Hematopoietic multipotent progenitor cell treated with erythropoietin and hydrocortisone succinate and interleukin-3 and kit ligand, for 15 days (in vitro differentiated cells): ENCODE measurements at regions not wholly inside any gene's neighbourhood (a gene's known extent, or its start where the extent isn't known, plus 50 kb on each side); places are given as distances from the start of the nearest gene placed in this dataset.

Source experiments
- DNase-seq: peaks from one replicate; pipeline ENCODE4 v3.0.0-alpha.2; 2015; ENCODE audit warnings: low spot score

DNA sequence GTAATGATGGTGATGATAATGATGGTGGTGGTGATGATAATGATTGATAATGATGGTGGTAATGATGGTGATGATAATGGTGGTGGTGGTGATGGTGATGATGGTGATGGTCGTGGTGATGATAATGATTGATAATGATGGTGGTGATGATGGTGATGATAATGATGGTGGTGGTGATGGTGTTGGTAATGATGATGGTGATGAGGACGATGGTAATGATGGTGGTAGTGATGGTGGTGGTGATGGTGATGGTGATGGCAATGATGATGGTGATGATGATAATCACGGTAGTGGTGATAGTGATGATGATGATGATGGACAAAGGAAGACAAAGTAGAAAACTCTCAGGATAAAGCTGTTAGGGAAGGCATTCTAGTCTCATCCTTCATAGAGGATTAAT, 310.5 kb downstream of the MSX2 start:
- DNase-seq = no peak

DNA sequence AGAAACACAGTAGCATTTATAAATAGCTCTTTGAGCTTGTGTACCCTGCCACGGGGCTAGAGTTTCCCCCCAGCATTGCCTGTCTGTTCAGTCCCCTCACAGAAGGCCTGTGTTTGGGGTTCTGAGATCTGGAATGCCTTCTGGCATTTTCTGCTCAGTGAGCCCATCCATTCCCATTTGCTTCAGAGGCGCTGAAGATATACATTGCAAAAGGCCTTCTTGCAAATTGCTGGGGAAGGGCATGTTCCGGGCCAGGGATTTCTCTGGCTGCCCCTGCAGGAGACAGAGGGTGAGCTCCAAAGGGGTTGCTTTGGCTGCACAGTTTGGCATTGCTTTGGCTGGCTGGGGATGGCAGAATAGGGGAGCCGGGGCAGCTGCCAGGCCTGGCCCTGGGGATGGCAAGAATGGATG, 308.4 kb downstream of the MSX2 start:
- DNase-seq = no peak

DNA sequence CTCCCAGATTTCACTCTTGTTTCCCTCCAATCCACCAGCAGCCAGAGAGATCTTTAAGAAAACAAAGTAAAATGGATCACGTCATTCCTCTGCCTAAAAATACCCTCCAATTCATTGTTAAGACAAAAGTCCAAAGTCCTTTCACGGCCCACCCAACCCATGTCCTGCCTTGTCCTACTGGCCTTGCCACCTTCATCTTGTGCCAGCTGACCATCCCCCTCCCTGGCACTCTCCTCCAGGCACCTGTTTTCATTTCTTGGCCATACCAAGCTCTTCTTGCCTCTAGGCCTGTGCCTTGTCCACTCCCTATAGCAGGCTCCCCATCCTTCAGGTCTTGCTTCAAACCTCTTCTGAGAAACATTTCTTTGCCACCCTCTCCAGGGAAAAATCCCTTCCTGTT, 307.6 kb downstream of the MSX2 start:
- DNase-seq = no peak

DNA sequence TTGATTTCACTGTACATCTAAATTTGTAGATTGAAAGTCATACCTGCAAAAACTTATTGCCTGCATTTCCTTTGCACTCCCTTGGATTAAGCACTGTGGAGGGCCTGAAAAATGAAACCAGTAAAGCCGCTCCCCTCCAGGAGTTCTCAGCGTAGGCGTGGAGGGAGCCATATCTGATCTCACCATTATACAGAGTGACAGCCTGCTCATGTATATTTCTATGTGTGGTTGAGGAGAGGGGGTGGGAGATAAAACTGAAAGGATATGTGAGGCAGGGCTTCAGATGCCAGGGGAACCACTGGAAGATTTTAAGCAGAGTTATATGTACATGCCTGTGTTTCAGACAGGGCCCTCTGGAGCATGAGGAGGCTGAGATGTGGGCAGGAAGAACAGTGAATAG, 303.0 kb downstream of the MSX2 start:
- DNase-seq = no peak

DNA sequence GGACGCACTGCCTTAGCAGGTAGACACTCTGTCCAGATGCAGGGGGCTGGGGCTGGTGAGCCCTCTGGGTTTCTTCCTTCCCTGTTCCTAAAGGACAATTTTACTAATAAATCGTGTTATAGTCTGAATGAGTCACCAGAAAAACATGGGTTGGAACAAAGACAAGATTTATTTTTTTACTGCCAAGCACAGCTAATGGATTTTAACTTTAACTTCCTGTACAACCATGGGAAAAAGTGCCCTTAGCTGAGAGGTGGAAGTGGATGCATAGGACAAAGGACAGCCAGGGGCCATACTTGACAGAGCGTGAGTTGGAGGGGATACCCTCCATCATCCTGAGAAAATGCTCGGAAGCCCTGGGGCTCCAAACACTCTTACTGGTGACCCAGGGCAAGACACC, 300.7 kb downstream of the MSX2 start:
- no peak for DNase-seq

DNA sequence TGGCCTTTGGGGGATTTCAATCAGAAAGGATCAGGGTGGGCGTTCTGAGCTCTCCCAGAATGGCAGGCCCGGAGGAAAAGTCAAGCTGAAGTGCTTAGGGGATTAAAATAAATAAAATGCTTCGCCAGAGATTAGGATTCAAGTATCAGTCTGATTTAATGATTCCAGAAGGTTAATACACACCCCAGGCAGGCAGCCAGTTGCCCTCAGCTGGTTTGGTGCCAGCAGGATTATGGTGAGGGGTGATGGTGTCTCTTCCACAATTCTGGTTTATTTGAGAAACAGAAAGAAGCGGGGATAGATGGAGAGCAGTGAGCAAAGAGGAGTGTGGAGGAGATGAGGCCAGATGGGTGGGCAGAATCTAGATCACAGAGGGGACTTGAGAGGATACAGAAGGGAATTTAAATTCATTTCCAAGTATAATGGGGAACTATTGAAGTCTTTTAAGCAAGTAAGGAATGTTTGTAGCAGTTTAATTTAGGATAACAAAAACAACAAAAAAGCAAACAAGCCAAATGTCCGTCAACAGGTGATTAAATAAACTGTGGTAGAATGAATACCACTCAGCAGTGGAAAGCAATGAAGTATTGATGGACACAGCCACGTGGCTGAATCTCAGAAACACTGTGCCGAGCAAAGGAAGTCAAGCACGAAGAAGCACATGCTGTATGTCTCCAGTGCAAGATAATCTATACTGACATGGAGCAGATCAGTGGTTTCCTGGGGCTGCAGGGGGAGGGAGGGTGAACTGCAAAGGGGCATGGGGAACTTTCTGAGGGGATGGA, 297.7 kb downstream of the MSX2 start:
- DNase-seq = no peak

DNA sequence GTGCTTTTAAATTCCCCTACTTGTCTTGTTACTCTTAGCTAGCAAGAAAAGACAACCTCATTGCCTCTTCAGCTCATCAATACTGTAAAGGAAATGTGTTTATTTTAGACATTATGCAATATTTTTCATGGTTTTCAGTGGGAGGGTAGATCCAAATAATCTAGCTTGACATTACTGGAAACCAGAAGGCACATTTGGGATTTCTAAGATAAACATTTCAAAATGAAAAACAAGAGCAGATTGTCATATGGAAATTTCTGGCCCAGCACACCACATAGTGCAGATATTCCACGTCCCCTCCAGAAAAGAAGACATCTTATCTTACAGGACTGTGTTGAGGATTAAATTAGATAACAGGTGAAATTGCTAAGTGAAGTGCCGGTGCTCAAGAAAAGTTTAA, 296.9 kb downstream of the MSX2 start:
- DNase-seq = no peak

DNA sequence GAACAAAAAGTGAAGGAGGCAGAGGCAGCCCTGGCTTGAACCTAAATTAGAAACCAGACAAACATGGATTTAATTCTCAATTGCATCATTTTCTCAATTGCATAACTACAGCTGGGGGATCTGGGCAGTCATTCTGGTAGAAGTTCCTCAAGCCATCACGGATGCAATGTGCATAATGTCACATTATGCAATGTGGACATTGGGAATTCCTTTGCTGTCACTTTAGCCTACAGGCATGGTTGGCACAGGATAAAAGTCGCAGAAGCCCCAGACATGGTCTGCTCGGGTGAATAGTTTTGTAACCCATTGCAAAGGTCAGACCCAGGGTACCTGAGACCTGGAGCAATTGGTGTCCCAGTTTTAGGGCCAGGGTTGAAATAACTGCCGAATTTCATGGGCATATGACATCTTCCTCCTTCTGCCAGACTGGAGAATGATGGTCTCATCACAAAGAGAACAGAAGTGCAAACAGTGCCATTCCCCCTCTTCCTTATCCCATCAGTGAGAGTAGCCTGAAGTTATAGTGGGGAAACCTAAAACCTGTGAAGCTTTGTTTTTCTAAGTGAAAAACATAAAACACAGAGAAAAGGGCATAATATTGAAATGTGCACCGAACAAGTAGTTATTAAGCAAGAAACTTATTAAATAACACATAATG, 290.8 kb downstream of the MSX2 start:
- no peak for DNase-seq

DNA sequence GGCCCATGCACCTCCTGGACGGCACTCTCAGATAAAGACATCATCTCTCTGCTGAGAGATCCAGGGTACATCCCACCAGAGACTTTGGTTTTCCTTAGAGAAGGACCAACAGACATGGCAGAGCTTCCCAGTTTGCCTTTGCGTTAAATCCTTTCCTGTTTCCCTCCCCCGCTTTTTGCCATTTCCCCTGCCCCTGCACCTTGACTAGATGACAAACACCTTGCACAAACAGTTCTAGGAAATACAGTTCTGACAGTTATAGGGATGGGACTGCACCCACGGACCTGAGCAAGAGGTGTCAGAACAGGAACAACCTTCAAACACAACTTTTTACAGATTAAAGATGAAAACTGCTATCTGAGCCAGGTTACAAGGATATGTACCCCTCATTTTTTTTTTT, 288.9 kb downstream of the MSX2 start:
- no peak for DNase-seq

DNA sequence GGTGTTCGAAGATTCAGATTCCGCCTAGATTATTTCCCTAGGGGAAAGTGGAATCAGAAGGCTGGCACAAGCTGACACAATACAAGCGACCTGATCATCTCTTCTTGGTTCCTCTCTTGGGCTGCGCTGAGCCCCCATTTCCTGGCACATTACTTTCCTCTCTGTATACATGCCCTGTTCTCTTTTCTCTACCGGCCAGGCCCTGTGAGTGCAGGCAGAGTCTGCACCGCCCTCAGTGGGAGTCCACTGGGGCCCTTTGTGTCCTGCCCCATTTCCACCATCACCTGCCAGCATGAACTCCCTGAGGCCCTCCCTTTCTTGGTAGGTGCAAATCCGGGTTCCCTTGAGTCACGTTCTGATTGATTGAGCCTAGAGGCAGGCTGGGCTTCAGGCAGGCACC, 287.9 kb downstream of the MSX2 start:
- DNase-seq = no peak

DNA sequence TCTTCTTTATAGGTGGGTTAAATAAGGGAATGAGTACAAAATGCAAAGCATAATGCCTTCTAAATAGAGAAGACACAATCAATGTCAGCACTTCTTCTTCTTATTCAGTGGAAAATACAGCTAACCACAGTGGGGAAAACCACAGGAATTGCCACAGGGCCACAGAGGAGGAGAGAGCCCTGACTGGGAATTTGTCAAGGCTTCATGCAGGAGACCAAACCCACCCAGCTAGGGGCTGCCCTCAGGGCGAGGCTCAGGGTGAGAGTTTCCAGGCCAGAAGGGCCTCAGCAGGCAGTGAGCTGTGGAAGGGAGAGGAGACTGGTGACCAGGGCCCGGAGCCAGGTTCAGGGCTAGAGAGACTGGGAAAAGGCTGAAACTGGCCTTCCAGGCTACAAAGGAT, 279.1 kb downstream of the MSX2 start:
- no peak for DNase-seq

DNA sequence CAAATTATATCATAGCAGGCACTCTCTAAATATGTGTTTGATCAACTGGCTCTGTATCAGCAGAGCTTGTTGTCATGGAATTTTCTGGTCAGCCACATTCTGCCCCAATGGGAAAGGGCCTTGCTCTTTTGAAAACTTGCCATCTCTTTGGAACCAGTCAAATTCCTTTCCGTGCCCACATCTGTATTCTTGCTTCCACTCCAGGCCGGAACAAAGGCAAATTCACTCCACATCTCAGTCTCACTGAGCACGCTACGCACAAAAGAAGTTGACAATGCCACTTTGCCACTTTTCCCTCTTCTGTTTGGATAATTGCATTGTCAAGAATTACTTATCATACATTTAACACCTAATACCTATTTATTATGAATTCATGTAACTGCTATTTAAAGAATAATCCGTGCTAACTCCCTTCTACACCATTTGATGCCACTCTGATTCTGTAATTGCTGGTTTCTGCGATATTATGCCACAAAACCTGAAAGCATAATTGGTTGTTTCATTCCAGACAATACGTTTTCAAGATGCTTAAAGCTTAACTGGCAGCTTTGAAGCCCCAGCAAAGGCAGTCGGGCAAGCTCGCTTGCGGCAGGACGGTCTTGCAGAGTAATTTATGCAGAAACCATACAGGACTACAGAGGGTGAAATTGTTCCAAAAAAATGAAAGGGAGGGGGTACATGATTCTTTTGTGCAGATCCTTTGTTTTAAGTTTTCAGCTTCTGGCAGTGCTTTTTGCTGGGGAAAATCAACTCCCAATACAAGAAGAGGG, 277.7 kb downstream of the MSX2 start:
- DNase-seq = no peak

DNA sequence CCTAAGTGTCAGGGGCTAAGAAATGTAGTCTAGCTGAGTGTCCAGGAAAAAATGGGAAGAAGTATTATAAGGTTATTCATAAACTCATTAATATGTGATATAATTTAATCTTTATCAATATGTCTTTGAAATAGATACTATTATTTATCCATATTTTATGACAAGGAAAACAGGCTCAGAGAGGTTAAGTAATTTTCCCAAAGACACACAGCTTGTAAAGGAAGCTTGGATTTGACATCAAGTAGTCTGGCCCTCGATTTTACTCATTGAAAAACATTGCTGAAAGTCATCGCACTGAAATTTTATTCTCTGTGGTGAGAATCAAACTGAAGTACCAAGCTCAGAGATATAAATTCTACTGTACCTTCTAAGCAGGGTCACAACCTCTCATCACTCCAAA, 276.9 kb downstream of the MSX2 start:
- DNase-seq = no peak

DNA sequence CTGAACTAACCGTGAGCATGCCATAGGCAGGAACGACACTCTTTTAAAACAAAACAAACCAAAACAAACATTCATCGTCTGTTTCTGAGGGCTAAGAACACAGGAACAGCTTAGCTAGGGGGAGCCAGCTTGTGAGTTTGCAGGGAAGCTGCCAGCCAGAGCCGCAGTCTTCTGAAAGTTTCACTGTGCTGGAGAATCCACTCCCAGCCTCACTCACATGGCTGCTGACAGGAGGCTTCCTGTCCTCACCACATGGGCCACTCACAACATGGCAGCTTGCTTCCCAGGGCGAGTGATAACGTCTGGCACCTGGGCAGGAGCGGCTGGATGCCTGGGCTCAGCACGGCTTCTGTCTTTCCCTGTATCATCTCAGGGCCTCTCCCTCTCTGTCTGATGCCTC, 275.2 kb downstream of the MSX2 start:
- DNase-seq = no peak

DNA sequence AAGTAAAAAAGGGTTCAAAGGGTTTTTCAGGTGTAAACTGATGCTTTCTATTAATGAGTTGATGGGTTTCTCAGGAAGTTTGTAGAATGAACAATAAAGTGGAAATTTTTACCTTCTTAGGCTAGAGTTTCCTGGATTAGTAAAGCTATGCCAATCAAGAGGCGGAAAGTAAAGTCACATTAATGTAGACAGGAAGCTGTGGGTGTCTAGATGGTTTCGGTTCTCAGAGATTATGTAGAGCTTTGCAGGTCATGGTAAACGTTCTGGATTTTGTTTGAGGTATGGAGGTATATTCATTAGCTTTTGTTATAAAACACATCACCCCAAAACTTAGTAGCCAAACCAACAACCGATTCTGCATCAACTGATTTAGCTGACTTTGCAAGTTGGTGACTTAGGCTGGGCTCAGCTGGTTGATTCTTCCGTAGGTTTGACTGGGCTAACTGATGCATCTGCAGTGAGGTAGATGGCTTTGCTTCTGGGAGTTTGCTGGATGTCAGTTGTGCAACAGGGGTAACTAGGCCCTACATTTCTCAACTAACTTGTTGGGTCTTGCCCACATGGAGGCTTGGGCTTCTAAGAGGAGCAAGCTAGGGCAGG, 273.8 kb downstream of the MSX2 start:
- no peak for DNase-seq

DNA sequence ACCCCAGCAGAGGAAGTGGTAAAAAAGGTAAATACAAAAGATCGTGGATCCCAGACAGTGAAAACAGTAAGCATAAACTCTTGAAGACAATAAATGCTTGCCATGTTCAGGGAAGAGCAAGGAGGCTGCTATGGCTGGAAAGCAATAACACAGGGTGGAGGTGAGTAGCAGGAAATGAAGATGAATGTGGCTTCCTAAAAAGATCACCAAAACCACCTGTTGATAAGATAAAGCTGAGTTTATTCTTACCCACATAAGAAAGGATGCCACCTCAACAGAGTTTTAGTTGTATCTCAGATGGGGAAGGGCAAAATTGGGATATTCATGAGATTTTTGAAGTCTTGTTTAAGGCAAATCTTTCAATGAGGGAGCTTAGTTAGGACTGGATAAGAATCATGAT, 273.3 kb downstream of the MSX2 start:
- no peak for DNase-seq

DNA sequence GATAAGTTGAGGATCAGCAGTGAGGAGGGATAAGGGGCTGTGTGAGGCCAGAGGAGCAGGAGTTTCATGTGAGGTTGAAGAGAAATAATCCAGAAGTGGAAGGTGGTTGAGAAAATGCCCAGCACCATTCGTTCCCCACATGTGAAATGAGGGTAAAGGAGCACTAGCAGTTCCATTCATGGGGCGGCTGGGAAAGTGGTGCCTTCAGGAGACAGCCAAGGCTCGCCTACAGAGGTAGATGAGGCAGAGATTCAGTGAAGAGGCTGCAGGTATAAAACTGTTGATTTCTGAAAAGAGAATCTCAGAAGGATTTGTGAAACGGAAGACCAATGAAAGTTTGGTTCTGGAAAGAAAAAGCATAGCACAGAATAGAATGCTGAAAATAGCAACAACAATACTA, 272.6 kb downstream of the MSX2 start:
- DNase-seq = no peak

DNA sequence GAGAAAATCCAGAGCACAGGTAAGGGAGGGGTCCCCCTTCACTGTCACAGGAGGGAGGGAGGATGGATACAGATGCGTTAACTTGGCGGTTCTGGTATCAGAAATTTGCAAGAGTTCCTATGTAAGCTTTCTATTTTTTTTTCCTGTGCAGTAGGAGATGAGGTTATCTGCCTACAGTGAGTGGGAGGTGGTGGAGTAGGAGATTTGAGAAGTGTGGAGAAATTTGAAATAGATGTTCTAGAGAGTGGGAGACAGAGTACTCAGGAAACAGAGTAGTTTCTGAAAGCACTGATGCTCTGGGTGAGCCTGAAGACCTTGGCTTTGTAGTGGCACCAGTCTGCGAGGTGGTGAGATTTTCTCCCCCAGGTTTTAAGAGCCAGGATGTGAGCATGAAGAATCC, 271.4 kb downstream of the MSX2 start:
- no peak for DNase-seq

DNA sequence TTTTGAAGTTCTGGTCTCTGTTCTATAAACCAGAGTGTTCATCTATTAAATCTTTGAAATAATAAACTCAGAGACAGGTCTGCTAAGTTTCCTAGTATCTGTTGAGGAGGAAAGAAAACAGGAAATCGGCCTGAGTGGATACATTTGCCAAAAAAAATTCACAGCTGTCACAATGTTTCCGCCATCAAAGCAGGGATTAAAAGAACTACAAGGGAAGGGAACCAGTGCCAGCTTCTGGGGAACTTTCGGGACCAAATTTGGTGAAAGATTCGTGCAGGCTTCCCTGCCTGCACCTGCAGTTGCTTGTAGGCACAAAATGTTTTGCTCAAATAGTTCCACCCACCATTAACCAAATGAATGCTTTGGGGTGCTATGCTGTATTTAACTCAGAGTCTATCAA, 267.5 kb downstream of the MSX2 start:
- no peak for DNase-seq

DNA sequence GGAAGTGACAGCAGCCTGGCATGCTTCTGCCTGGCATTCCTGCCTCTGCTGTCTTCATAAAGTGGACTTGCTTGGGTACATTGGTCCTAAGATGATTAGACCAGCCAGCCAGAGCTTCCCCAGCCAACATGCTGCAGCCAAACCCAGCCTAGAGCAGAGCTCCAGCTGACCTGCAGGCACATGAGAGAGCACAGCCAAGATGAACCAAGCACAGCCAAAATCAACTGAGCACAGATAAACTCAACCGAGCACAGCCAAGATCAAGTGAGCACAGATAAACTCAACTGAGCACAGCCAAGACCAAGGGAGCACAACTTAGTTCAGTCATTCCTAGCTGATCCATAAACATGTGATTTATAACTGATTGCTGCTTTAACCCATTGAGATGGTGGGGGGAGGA, 266.5 kb downstream of the MSX2 start:
- no peak for DNase-seq

DNA sequence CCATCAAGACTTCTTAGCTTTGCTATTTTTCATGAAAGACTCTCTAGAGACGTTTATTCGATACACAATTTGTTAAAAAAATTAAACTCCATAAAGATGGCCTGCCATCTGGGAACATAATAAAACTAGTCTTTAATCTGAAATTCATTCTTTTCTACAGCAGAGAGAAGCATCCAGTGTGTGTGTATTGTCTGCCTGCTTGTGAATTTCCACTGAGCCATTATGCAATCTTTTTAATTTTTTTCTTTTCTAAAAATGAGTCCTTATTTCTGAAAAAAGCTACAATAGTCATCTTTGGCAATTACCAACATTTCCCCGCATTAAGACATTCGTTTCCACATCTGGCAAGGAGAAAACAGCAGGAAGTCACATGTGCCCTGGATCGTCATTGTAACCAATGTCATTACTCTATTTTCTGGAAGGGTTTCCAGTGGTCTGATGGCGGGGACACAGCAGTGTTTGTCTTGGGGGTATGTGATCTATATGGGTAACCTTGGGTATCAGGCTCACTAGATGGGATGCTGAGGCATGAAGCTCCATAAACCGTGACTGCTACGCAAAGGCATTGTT, 263.1 kb downstream of the MSX2 start:
- no peak for DNase-seq

DNA sequence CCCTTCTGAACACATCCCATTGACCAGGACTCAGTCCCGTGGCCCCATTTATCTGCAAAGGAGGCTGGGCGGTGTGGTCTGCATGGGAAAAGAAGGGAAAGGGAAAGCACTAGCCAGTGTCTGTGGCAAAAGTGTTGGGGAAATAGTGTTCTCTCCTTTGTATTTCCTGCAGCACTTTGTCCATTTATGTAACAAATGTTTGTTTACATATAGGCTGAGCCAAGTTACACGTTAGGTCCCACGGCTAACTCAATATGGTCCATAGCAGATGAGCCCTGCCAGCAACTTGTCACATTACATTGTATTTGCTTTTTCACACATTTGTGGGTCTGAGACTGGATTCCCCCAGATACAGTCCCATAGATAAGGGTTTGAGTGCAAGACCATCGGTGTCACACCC, 260.5 kb downstream of the MSX2 start:
- DNase-seq = no peak

DNA sequence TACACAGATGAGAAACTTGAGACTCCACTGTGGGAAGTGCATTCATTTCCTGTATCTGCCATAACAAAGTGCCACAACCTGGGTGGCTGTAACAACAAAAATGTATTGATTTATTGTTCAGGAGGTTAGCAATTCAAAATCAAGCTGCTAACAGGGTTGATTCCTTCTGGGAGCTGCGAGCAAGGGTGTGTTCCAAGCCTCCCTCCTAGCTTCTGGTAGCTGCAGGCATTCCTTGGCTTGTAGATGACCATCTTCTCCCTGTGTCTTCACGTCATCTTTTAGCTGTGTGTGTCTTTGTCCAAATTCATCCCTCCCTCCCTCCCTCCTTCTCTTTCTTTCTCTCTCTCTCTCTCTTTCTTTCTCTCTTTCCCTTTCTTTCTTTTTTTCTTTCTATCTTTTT, 258.1 kb downstream of the MSX2 start:
- no peak for DNase-seq
